ENCODE measurements at regions not wholly inside any gene's neighbourhood (a gene's known extent, or its start where the extent isn't known, plus 50 kb on each side); places are given as distances from the start of the nearest gene placed in this dataset.

GRCh38 chr6:94683409-94683808 lies 893.9 kb upstream of the MANEA start:
- TF ChIP-seq CTCF (conservative IDR thresholded peaks at IDR 0.05) (no peak), EZH2 (IDR thresholded peaks at IDR 0.05; ENCODE audit: low read depth) (no peak)
